HG02870 (cell line): ENCODE measurements at regions not wholly inside any gene's neighbourhood (a gene's known extent, or its start where the extent isn't known, plus 50 kb on each side); places are given as distances from the start of the nearest gene placed in this dataset.
"Not testable (repeated sequence)": the region's sequence is repeated elsewhere in the genome, so short reads cannot be mapped to it uniquely, and the experiment has no call there.

Experiments
- ATAC-seq: cut with Tn5 transposase; IDR thresholded peaks from one replicate; pipeline ENCODE4 v1.9.1; 2021; ENCODE audit warnings: mild to moderate bottlenecking, moderate library complexity; ENCODE audit not compliant: unreplicated experiment

GRCh38 chr5:164073081-164073480 is 567.7 kb downstream of the MAT2B start:
- no peak for ATAC-seq

GRCh38 chr5:164076556-164076955 is 571.1 kb downstream of the MAT2B start:
- no peak for ATAC-seq

- no peak for ATAC-seq
Measured at GRCh38 chr5:164090358-164090757, 584.9 kb downstream of the MAT2B start.

- no peak for ATAC-seq
Measured at GRCh38 chr5:164091836-164092235, 586.4 kb downstream of the MAT2B start.

- no peak for ATAC-seq
Measured at GRCh38 chr5:164094291-164094690, 588.9 kb downstream of the MAT2B start.

GRCh38 chr5:164097749-164098148 is 592.3 kb downstream of the MAT2B start:
- ATAC-seq, result no peak

GRCh38 chr5:164098531-164098930 is 593.1 kb downstream of the MAT2B start:
- ATAC-seq, result no peak

GRCh38 chr5:164098979-164099378 is 593.6 kb downstream of the MAT2B start:
- ATAC-seq, result no peak

- no peak for ATAC-seq
Measured at GRCh38 chr5:164115420-164115819, 610.0 kb downstream of the MAT2B start.

GRCh38 chr5:164119806-164120447 is 614.5 kb downstream of the MAT2B start:
- ATAC-seq, result peak; percentile 81

GRCh38 chr5:164127527-164127926 is 622.1 kb downstream of the MAT2B start:
- no peak for ATAC-seq

- no peak for ATAC-seq
Measured at GRCh38 chr5:164132358-164132757, 626.9 kb downstream of the MAT2B start.

GRCh38 chr5:164137095-164137494 is 631.7 kb downstream of the MAT2B start:
- ATAC-seq, result no peak

GRCh38 chr5:164139423-164139822 is 634.0 kb downstream of the MAT2B start:
- ATAC-seq, result no peak

GRCh38 chr5:164145458-164145857 is 640.0 kb downstream of the MAT2B start:
- no peak for ATAC-seq

- no peak for ATAC-seq
Measured at GRCh38 chr5:164146223-164146622, 640.8 kb downstream of the MAT2B start.

GRCh38 chr5:164148292-164148691 is 642.9 kb downstream of the MAT2B start:
- ATAC-seq, result no peak

GRCh38 chr5:164152539-164152938 is 647.1 kb downstream of the MAT2B start:
- ATAC-seq, result not testable (repeated sequence)

GRCh38 chr5:164153469-164154172 is 648.2 kb downstream of the MAT2B start:
- no peak for ATAC-seq

GRCh38 chr5:164170814-164171213 is 665.4 kb downstream of the MAT2B start:
- ATAC-seq, result no peak

- no peak for ATAC-seq
Measured at GRCh38 chr5:164175083-164175482, 669.7 kb downstream of the MAT2B start.

- ATAC-seq, result no peak
Measured at GRCh38 chr5:164179406-164179805, 674.0 kb downstream of the MAT2B start.

- ATAC-seq, result no peak
Measured at GRCh38 chr5:164181604-164182003, 676.2 kb downstream of the MAT2B start.
